Mucosa of descending colon (tissue), 3 donors: ENCODE measurements at regions not wholly inside any gene's neighbourhood (a gene's known extent, or its start where the extent isn't known, plus 50 kb on each side); places are given as distances from the start of the nearest gene placed in this dataset.

Experiments
- ATAC-seq: fragments of 200-7000 bp; cut with Tn5 transposase; one replicate; pipeline ENCODE4 v1.9.1; 2020; ENCODE audit warnings: mild to moderate bottlenecking, moderate library complexity
- DNase-seq, 3 donors: peaks; one replicate each; pipeline ENCODE4 v3.0.0-alpha.2; 2020
- H3K36me3 ChIP-seq: fragments of 200-600 bp; one replicate; pipeline ENCODE4 v1.8.0; 2021; ENCODE audit warnings: low read depth, mild to moderate bottlenecking
- H3K4me1 ChIP-seq: fragments of 200-600 bp; one replicate; pipeline ENCODE4 v1.8.0; 2021; ENCODE audit warnings: low read depth, mild to moderate bottlenecking
- H3K4me3 ChIP-seq: fragments of 200-600 bp; one replicate; pipeline ENCODE4 v1.8.0; 2021; ENCODE audit warnings: mild to moderate bottlenecking
- H3K9me3 ChIP-seq: fragments of 200-600 bp; one replicate; pipeline ENCODE4 v1.8.0; 2021; ENCODE audit warnings: mild to moderate bottlenecking
- intact Hi-C, 2 donors: fragments of 100-400 bp; cut with DNase I in 1 of 2; cut with micrococcal nuclease in 1 of 2; formaldehyde crosslinking; loops; one replicate each; pipeline versions ENCODE4 v1.11.0 to v1.11.1; 2022; cut with DNase I, micrococcal nuclease
- TF ChIP-seq, protein P1 (sequence below): fragments of 200-600 bp; IDR thresholded peaks from one replicate; pipeline ENCODE4 v1.8.0; 2022; ENCODE audit warnings: antibody characterized with exemption, mild to moderate bottlenecking
- donor health status: DM: no; HTN: no; CAD: no; lungs with moderate emphysema.
- donor health status: DM: no; HTN: no; CAD: no.
- donor health status: DM: no; HTN: yes; CAD: no.

DNA sequence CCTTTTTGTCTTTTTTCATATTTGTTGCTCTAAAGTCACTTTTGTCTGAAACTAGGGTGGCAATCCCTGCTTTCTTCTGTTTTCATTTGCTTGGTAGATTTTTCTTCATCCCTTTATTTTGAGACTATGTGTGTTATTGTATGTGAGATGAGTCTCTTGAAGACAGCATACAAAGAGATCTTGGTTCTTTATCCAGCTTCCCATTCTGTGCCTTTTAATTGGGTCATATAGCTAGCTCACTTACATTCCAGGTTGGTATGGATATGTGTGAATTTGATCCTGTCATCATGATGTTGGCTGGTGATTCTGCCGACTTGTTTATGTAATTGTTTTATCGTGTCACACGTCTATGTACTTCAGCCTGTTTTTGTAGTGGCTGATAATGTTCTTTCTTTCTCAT, 267.7 kb upstream of the MGAT4C start:
- Histone ChIP-seq H3K4me3 (no peak overlapping the region), H3K9me3 (peaks cover 26% of the 10 kb centered on the region), H3K36me3 (no peaks in the 10 kb centered on the region), H3K4me1 (no peaks in the 10 kb centered on the region)
- ATAC-seq (no peak), DNase-seq (no peak)
- TF ChIP-seq, protein P1, sequence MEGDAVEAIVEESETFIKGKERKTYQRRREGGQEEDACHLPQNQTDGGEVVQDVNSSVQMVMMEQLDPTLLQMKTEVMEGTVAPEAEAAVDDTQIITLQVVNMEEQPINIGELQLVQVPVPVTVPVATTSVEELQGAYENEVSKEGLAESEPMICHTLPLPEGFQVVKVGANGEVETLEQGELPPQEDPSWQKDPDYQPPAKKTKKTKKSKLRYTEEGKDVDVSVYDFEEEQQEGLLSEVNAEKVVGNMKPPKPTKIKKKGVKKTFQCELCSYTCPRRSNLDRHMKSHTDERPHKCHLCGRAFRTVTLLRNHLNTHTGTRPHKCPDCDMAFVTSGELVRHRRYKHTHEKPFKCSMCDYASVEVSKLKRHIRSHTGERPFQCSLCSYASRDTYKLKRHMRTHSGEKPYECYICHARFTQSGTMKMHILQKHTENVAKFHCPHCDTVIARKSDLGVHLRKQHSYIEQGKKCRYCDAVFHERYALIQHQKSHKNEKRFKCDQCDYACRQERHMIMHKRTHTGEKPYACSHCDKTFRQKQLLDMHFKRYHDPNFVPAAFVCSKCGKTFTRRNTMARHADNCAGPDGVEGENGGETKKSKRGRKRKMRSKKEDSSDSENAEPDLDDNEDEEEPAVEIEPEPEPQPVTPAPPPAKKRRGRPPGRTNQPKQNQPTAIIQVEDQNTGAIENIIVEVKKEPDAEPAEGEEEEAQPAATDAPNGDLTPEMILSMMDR: no peak
- intact Hi-C loops: no loop called here

DNA sequence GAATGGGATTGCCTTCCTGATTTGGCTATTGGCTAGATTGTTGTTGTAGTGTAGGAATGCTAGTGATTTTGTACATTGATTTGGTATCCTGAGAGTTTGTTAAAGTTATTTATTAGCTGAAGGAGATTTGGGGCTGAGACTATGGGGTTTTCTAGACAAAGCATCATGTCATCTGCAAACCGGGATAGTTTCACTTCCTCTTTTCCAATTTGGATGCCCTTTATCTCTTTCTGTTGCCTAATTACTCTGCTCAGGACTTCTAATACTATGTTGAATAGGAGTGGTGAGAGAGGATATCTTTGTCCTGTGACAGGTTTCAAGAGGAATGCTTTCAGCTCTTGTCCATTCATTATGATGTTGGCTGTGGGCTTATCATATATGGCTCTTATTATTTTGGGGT, 265.7 kb upstream of the MGAT4C start:
- H3K9me3 ChIP-seq: peaks cover 26% of the 10 kb centered on the region
- no peak overlapping the region for H3K4me3 ChIP-seq
- no peak for DNase-seq
- no peaks in the 10 kb centered on the region for H3K36me3 ChIP-seq
- intact Hi-C loops: no loop called here
- no peaks in the 10 kb centered on the region for H3K4me1 ChIP-seq
- TF ChIP-seq, protein P1: no peak
- no peak for ATAC-seq

DNA sequence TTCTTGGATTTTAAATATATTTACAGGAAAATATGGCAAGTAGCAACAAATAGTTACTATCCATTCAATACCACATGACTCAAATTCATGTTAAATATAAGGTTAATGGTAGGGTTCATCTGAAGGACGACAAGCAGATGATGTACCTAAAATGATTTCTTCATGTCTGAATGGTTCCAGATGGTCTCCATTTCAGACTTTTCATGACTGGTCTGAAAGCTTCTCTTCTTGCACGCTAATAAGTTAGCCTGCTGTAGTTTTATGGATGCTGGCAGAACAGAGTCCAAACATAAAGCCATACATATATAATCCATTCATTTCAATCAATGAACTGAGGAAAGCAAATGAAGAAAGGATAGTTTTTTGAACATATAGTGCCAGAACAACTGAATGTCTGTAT, 257.0 kb upstream of the MGAT4C start:
- no peaks in the 10 kb centered on the region for H3K4me1 ChIP-seq
- ATAC-seq (no peak), DNase-seq (no peak)
- TF ChIP-seq, protein P1: no peak
- peaks cover 3% of the 10 kb centered on the region for H3K9me3 ChIP-seq
- intact Hi-C loops: no loop called here
- no peak overlapping the region for H3K4me3 ChIP-seq
- no peaks in the 10 kb centered on the region for H3K36me3 ChIP-seq

DNA sequence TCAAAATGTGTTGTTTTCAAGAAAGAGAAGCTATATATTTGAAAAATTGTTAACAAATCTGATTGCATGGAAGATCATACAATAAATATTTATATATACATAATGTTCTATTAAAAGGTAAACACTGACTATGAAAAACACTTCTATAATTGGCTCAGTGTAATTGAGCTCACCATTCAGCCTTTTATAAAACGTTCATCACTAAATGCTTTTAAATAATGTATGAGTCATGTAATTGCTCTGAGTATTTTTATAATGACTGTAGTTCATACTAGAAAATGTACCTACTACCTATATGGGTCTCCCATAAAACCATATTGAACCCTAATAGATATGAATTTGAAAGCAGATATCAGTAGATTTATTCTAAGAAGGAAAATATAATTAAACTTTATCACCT, 240.4 kb upstream of the MGAT4C start:
- Histone ChIP-seq H3K36me3 (no peaks in the 10 kb centered on the region), H3K4me1 (no peaks in the 10 kb centered on the region), H3K9me3 (no peaks in the 10 kb centered on the region), H3K4me3 (no peak overlapping the region)
- TF ChIP-seq, protein P1: no peak
- intact Hi-C loops: no loop called here
- DNase-seq: no peak
- no peak for ATAC-seq

DNA sequence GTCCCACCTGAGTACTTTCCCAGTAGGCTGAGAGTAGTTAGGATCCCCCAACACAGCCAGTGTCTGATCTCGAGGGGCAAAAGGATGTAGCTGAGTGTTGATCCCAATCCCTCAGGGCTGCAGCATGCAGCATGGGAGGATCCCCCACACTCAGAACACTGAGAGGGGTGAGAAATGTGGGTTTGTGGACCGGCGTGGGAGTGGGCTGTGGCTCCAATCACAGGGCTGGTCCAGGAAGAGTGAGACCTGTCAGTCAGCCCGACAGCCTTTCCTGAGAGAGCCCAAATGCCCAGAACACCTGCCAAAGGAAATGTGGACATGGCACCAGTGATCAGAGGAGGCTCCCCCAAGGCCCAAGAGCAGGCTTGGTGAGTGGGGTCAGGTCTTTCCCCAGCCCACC, 228.3 kb upstream of the MGAT4C start:
- Histone ChIP-seq H3K4me1 (no peaks in the 10 kb centered on the region), H3K36me3 (no peaks in the 10 kb centered on the region), H3K4me3 (no peak overlapping the region), H3K9me3 (peaks cover 7% of the 10 kb centered on the region)
- DNase-seq (no peak), ATAC-seq (no peak)
- TF ChIP-seq, protein P1: no peak
- intact Hi-C loops: no loop called here

DNA sequence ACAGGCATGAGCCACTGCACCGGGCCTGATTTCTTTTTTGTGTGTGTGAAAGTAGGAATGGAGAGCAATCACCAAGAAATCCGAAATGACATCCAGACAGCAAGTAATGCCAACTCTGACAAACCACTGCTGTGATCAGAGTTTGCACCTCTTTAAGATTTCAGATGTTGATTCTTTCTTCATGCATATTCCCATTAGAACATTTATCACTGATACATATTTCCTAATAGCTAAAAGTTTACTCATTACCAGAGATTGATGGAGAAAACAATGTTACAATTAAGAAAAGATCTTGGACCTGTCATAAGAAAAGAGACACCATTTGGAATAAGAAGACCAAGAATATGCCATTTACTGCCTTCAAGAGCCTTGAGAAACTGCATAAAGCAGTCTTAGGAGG, 217.0 kb upstream of the MGAT4C start:
- no peaks in the 10 kb centered on the region for H3K4me1 ChIP-seq
- H3K9me3 ChIP-seq: no peaks in the 10 kb centered on the region
- ATAC-seq (no peak), DNase-seq (no peak)
- intact Hi-C loops: no loop called here
- H3K4me3 ChIP-seq: no peak overlapping the region
- TF ChIP-seq, protein P1: no peak
- H3K36me3 ChIP-seq: no peaks in the 10 kb centered on the region
